RWPE2 (cell line): ENCODE measurements at regions not wholly inside any gene's neighbourhood (a gene's known extent, or its start where the extent isn't known, plus 50 kb on each side); places are given as distances from the start of the nearest gene placed in this dataset.
"Not testable (repeated sequence)": the region's sequence is repeated elsewhere in the genome, so short reads cannot be mapped to it uniquely, and the experiment has no call there.

Experiments
- ATAC-seq: fragments of 200-7000 bp; cut with Tn5 transposase; 3 replicates; pipeline ENCODE4 v1.9.1; 2021; ENCODE audit warnings: low read depth
- DNase-seq: peaks from one replicate; pipeline ENCODE4 v3.0.0-alpha.2; 2020; ENCODE audit warnings: low spot score
- H3K27ac ChIP-seq: fragments of 450-650 bp; 2 replicates; pipeline ENCODE4 v1.5.1; 2017; ENCODE audit warnings: mild to moderate bottlenecking; ENCODE audit not compliant: poor library complexity, severe bottlenecking
- H3K27me3 ChIP-seq: fragments of 250-450 bp; sonication (Bioruptor Pico); 2 replicates; pipeline ENCODE4 v1.5.1; 2021; ENCODE audit warnings: mild to moderate bottlenecking, moderate library complexity; ENCODE audit not compliant: insufficient read depth, poor library complexity, severe bottlenecking
- H3K36me3 ChIP-seq: fragments of 250-450 bp; sonication (Bioruptor Pico); 2 replicates; pipeline ENCODE4 v1.5.1; 2020; ENCODE audit warnings: low read depth, mild to moderate bottlenecking, moderate library complexity
- H3K4me1 ChIP-seq: fragments of 250-450 bp; sonication (Bioruptor Pico); 2 replicates; pipeline ENCODE4 v1.5.1; 2021; ENCODE audit warnings: mild to moderate bottlenecking, moderate library complexity; ENCODE audit not compliant: insufficient read depth, poor library complexity, severe bottlenecking
- H3K4me3 ChIP-seq: fragments of 250-450 bp; sonication (Bioruptor Pico); 2 replicates; pipeline ENCODE4 v1.5.1; 2021; ENCODE audit warnings: mild to moderate bottlenecking, moderate library complexity; ENCODE audit not compliant: severe bottlenecking
- H3K9me3 ChIP-seq: fragments of 250-450 bp; sonication (Bioruptor Pico); 2 replicates; pipeline ENCODE4 v1.5.1; 2021; ENCODE audit warnings: mild to moderate bottlenecking, moderate library complexity; ENCODE audit not compliant: severe bottlenecking
- TF ChIP-seq, protein P1 (sequence below): fragments of 450-650 bp; IDR thresholded peaks from one replicate; pipeline ENCODE4 v1.5.1; 2017; ENCODE audit warnings: mild to moderate bottlenecking, moderate library complexity; ENCODE audit not compliant: poor library complexity, severe bottlenecking

DNA sequence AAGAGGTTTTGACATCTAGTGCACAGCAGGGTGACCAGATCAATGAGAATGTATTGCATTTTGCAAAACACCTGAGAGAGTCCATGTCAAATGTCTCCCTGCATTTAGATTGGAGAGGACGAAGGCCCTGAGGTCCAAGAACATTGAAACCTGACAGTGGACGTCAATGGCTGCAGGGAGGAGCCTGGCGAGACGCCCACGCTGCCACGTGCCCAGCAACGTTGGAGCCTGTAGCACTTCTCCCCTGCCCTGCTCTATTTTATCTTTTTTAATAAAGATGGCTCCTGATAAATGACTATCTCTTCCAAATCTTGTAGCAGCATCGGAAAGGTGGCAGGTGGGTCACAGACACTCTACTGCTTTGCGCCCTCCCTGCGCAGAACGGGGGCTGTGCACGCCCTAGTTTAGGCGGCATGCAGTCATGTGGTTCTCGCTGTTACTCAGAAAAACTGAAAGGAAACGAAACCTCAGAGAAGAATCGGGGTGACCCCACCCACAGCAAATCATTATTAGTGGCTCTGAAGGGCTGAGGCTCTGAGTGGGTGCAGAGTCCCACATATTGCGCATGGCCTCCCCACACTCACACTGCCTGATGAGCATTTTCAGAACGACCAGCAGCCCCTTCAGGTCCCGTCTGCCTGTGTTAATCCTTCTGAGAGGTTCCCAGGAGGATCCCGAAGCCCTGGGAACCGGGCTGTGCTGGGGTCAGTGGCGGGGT is 62.5 kb upstream of the TAMM41 start:
- H3K27me3 ChIP-seq, result no peaks in the 10 kb centered on the region
- no peak overlapping the region for H3K4me3 ChIP-seq
- H3K27ac ChIP-seq, result no peak overlapping the region
- TF ChIP-seq, protein P1, sequence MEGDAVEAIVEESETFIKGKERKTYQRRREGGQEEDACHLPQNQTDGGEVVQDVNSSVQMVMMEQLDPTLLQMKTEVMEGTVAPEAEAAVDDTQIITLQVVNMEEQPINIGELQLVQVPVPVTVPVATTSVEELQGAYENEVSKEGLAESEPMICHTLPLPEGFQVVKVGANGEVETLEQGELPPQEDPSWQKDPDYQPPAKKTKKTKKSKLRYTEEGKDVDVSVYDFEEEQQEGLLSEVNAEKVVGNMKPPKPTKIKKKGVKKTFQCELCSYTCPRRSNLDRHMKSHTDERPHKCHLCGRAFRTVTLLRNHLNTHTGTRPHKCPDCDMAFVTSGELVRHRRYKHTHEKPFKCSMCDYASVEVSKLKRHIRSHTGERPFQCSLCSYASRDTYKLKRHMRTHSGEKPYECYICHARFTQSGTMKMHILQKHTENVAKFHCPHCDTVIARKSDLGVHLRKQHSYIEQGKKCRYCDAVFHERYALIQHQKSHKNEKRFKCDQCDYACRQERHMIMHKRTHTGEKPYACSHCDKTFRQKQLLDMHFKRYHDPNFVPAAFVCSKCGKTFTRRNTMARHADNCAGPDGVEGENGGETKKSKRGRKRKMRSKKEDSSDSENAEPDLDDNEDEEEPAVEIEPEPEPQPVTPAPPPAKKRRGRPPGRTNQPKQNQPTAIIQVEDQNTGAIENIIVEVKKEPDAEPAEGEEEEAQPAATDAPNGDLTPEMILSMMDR, result no peak
- no peaks in the 10 kb centered on the region for H3K4me1 ChIP-seq
- DNase-seq (no peak), ATAC-seq (no peak)
- H3K36me3 ChIP-seq, result no peaks in the 10 kb centered on the region
- no peaks in the 10 kb centered on the region for H3K9me3 ChIP-seq

DNA sequence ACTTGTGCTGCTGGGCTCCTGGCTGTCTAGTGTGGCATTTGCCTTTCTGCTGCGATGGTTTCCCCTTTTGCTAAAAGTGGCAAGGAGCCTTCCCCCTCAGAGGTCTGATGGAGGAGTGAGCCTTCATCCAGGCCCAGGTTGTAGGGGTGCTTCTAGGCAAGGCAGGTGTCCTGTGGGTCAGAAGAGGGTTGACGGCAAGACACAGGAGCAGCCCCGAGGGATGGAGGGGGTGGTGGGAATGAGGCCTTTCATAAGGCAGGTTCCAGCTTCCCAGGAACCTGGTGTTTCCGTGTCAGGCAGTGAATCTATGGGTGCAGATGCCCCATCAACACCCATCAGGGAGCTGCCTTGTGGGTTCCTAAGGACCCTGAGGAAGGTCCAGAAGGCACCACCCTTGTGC is 63.0 kb upstream of the TAMM41 start:
- Histone ChIP-seq H3K36me3 (no peaks in the 10 kb centered on the region), H3K9me3 (no peaks in the 10 kb centered on the region), H3K4me1 (no peaks in the 10 kb centered on the region), H3K4me3 (no peak overlapping the region), H3K27ac (no peak overlapping the region), H3K27me3 (no peaks in the 10 kb centered on the region)
- no peak for ATAC-seq
- TF ChIP-seq, protein P1, result no peak
- no peak for DNase-seq

DNA sequence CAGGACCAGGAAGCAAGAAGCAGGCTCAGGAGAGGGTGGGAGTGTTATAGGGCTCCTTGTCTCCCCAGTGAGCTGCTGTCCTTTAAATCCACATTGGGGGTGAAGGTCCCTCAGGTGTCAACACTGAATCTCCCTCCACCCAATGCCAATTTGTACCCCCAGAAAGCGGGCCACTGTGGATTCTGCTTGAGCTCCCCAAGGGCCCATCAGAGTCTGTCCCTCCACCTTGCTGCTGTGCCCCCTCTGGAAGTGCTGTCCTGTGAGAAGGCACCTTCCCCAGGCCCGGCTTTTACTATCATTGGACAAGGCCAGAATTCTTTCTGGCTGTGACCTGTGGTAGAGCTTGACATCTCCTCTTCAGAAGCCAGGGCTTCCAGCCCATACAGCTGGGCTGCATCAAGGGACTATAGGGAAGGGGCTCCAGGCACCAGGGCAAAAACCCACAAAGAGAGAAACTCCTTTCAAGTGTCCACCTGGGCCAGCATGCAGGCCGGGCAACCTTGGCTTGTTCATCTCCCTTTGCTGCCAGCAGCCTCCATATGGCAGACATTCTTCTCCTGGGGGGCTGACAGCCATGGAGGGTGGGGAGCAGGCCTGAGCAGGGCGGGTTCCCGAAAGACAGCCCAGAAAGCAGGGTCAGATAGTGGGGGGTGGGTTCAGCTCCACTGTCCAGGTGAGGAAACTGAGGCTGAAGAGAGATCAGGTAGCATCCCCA is 63.7 kb upstream of the TAMM41 start:
- not testable (repeated sequence) for H3K27me3 ChIP-seq, H3K36me3 ChIP-seq, H3K9me3 ChIP-seq, H3K4me1 ChIP-seq, ATAC-seq, H3K27ac ChIP-seq, DNase-seq, H3K4me3 ChIP-seq

DNA sequence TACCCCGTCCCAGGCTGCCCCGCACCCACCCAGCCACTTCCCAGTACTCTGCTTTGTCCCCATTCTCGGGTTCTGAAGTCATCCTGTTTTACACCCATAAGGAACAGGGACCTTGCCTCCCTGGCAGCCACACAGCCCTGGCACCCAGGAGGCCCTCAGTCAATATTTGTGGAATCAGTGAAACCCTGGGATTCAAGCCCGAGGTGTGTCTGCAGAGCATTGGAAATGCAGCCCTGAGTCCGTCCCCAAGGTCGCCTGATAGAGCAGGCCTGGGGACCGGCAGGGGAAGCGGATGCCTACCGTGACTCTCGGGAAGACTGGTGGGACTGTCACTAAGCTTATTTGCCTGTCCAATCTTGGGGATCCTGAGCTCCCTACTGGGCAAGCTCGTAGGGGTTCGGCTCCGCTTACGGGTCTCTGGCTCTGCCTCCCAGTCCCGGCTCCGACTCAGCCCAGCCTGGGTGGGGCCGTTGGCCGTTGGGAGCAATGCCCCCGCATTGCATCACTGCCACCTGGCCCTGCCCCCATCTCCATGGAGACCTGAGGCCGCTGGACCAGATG is 64.4 kb upstream of the TAMM41 start:
- TF ChIP-seq, protein P1, result no peak
- Histone ChIP-seq H3K27ac (no peak overlapping the region), H3K27me3 (no peaks in the 10 kb centered on the region), H3K36me3 (no peaks in the 10 kb centered on the region), H3K4me3 (no peak overlapping the region), H3K4me1 (no peaks in the 10 kb centered on the region), H3K9me3 (no peaks in the 10 kb centered on the region)
- ATAC-seq (0 out of 3 replicates have a peak, but pooled peaks have one; percentile 17), DNase-seq (no peak)

DNA sequence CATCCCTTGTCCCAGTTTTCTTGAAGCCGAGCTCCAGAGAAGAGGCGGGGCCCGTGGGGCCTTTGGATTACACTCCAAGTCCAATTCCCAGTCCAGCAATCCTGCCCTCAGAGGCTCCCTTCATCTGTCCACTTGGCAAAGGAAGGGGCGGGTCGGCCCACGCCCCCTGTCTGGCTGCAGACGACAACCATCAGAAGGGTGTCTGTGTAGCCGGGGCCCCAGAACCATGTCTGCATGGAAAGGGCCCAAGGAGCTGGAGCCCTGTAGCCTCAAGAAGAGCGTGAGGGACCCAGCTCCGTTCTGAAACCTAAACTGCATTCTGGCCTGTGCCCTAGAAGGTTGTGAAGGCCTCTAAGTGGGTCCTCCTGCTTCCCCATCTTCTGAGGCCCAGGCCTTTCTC is 65.2 kb upstream of the TAMM41 start:
- DNase-seq, H3K27ac ChIP-seq, H3K9me3 ChIP-seq, H3K4me3 ChIP-seq, H3K4me1 ChIP-seq, H3K36me3 ChIP-seq, ATAC-seq, H3K27me3 ChIP-seq: not testable (repeated sequence)
